Fibroblast of lung (primary cell): ENCODE measurements at regions not wholly inside any gene's neighbourhood (a gene's known extent, or its start where the extent isn't known, plus 50 kb on each side); places are given as distances from the start of the nearest gene placed in this dataset.

Experiments
- DNase-seq, 2 donors: peaks; one replicate each; pipeline versions ENCODE4 v3.0.0 to v3.0.0-alpha.2; 2010; ENCODE audit warnings: low read depth in 2 of 2
- H2AFZ ChIP-seq: 2 replicates; pipeline ENCODE4 v1.5.1; 2012; ENCODE audit warnings: low read length, control low read depth, inconsistent platforms
- H3K27ac ChIP-seq: 2 replicates; pipeline ENCODE4 v1.5.1; 2011; ENCODE audit warnings: low read length, control low read depth; ENCODE audit not compliant: insufficient read depth
- H3K27me3 ChIP-seq: 2 replicates; pipeline ENCODE4 v1.5.1; 2011; ENCODE audit warnings: mild to moderate bottlenecking, low read length; ENCODE audit not compliant: control insufficient read depth, insufficient read depth
- H3K36me3 ChIP-seq: 2 replicates; pipeline ENCODE4 v1.5.1; 2011; ENCODE audit warnings: low read length; ENCODE audit not compliant: control insufficient read depth, insufficient read depth
- H3K4me1 ChIP-seq: 2 replicates; pipeline ENCODE4 v1.5.1; 2011; ENCODE audit warnings: low read length; ENCODE audit not compliant: control insufficient read depth, insufficient read depth; ENCODE audit errors: extremely low read depth
- H3K4me2 ChIP-seq: 2 replicates; pipeline ENCODE4 v1.5.1; 2011; ENCODE audit warnings: low read length, control low read depth; ENCODE audit not compliant: insufficient read depth; ENCODE audit errors: extremely low read depth
- H3K4me3 ChIP-seq, 4 experiments: fragments of 200-600 bp in 1 of 4; sonication (generic) in 1 of 4; replicated peaks in 1 of 4; 2 replicates each; pipeline ENCODE4 v1.5.1; 2011 to 2016; ENCODE audit warnings: low read length in 4 of 4, low read depth in 3 of 4, mild to moderate bottlenecking in 3 of 4, control low read depth in 2 of 4, inconsistent platforms in 1 of 4, mixed read lengths in 1 of 4; ENCODE audit not compliant: insufficient read depth in 1 of 4; ENCODE audit errors: control extremely low read depth in 1 of 4
- H3K79me2 ChIP-seq: 2 replicates; pipeline ENCODE4 v1.5.1; 2012; ENCODE audit warnings: mild to moderate bottlenecking, low read length, inconsistent platforms; ENCODE audit not compliant: control insufficient read depth, insufficient read depth
- H3K9ac ChIP-seq: 2 replicates; pipeline ENCODE4 v1.5.1; 2011; ENCODE audit warnings: mild to moderate bottlenecking, low read length, control low read depth; ENCODE audit not compliant: insufficient read depth
- H3K9me3 ChIP-seq: 2 replicates; pipeline ENCODE4 v1.5.1; 2012; ENCODE audit warnings: low read depth, low read length; ENCODE audit not compliant: control insufficient read depth, insufficient read depth
- H4K20me1 ChIP-seq: 2 replicates; pipeline ENCODE4 v1.5.1; 2011; ENCODE audit warnings: low read length; ENCODE audit not compliant: control insufficient read depth, insufficient read depth; ENCODE audit errors: extremely low read depth
- EZH2 ChIP-seq: IDR thresholded peaks from 2 replicates; pipeline ENCODE4 v1.5.1; 2012; ENCODE audit warnings: low read length, control low read depth, mild to moderate bottlenecking; ENCODE audit errors: missing control alignments
- TF ChIP-seq, protein P1 (sequence below), 2 donors: IDR thresholded peaks in 1 of 2; conservative IDR thresholded peaks in 1 of 2; 1 replicate in 1 of 2; 2 replicates in 1 of 2; pipeline ENCODE4 v1.5.1; 2011 to 2012; ENCODE audit warnings: low read length in 2 of 2, control low read depth in 1 of 2, inconsistent platforms in 1 of 2, low read depth in 1 of 2, mild to moderate bottlenecking in 1 of 2

GRCh38 chr22:49624421-49625177 is 203.1 kb downstream of the BRD1 start:
- H3K27ac ChIP-seq, result no peak overlapping the region
- no peaks in the 10 kb centered on the region for H3K9me3 ChIP-seq
- no peak overlapping the region for H3K4me2 ChIP-seq
- no peaks in the 10 kb centered on the region for H3K27me3 ChIP-seq
- H3K9ac ChIP-seq, result no peak overlapping the region
- no peak for DNase-seq
- TF ChIP-seq EZH2, result no peak
- TF ChIP-seq, protein P1, sequence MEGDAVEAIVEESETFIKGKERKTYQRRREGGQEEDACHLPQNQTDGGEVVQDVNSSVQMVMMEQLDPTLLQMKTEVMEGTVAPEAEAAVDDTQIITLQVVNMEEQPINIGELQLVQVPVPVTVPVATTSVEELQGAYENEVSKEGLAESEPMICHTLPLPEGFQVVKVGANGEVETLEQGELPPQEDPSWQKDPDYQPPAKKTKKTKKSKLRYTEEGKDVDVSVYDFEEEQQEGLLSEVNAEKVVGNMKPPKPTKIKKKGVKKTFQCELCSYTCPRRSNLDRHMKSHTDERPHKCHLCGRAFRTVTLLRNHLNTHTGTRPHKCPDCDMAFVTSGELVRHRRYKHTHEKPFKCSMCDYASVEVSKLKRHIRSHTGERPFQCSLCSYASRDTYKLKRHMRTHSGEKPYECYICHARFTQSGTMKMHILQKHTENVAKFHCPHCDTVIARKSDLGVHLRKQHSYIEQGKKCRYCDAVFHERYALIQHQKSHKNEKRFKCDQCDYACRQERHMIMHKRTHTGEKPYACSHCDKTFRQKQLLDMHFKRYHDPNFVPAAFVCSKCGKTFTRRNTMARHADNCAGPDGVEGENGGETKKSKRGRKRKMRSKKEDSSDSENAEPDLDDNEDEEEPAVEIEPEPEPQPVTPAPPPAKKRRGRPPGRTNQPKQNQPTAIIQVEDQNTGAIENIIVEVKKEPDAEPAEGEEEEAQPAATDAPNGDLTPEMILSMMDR (conservative IDR thresholded peaks at IDR 0.05 in 1 of 2, IDR thresholded peaks at IDR 0.05 in 1 of 2; ENCODE audit: low read depth in 1 of 2, low read length in 2 of 2), result no peak
- H3K79me2 ChIP-seq, result no peaks in the 10 kb centered on the region
- no peaks in the 10 kb centered on the region for H3K36me3 ChIP-seq
- H4K20me1 ChIP-seq, result no peaks in the 10 kb centered on the region
- no peaks in the 10 kb centered on the region for H3K4me1 ChIP-seq
- no peak overlapping the region for H3K4me3 ChIP-seq
- H2AFZ ChIP-seq, result no peak overlapping the region

DNA sequence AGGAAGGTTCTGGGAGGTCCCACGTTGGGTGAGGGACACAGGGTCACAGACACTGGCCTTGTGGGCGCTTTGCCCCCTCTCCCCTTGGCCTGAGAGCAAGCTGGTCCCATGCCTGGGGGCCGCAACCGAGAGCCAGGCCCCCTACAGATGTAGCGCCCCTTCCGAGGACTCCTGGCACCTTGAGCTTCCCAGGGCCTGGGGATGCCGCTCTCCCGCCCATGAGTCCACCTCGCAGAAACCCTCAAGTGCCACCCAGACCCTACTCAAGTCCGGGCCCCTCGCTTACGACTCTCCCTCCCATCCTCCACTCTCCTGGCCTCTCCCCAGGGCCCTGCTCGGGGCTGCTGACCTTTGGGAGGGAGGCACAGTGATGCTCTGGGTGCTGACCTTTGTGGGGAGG is 204.0 kb downstream of the BRD1 start:
- no peaks in the 10 kb centered on the region for H3K9me3 ChIP-seq
- H3K79me2 ChIP-seq, result no peaks in the 10 kb centered on the region
- TF ChIP-seq, protein P1 (conservative IDR thresholded peaks at IDR 0.05 in 1 of 2, IDR thresholded peaks at IDR 0.05 in 1 of 2; ENCODE audit: low read depth in 1 of 2, low read length in 2 of 2), result no peak
- TF ChIP-seq EZH2, result no peak
- H3K9ac ChIP-seq, result no peak overlapping the region
- no peak overlapping the region for H3K4me2 ChIP-seq
- no peak overlapping the region for H3K27ac ChIP-seq
- no peaks in the 10 kb centered on the region for H4K20me1 ChIP-seq
- DNase-seq, result no peak
- no peak overlapping the region for H2AFZ ChIP-seq
- H3K27me3 ChIP-seq, result no peaks in the 10 kb centered on the region
- no peaks in the 10 kb centered on the region for H3K4me1 ChIP-seq
- no peak overlapping the region for H3K4me3 ChIP-seq
- no peaks in the 10 kb centered on the region for H3K36me3 ChIP-seq

- Histone ChIP-seq H3K4me1 (no peaks in the 10 kb centered on the region), H3K79me2 (no peaks in the 10 kb centered on the region), H3K4me3 (no peak overlapping the region), H3K9ac (no peak overlapping the region), H3K27me3 (no peaks in the 10 kb centered on the region), H3K9me3 (no peaks in the 10 kb centered on the region), H3K4me2 (no peak overlapping the region), H4K20me1 (no peaks in the 10 kb centered on the region), H2AFZ (no peak overlapping the region), H3K36me3 (no peaks in the 10 kb centered on the region), H3K27ac (no peak overlapping the region)
- no peak for DNase-seq
- TF ChIP-seq, protein P1 (conservative IDR thresholded peaks at IDR 0.05 in 1 of 2, IDR thresholded peaks at IDR 0.05 in 1 of 2; ENCODE audit: low read depth in 1 of 2, low read length in 2 of 2), result no peak
- no peak for TF ChIP-seq EZH2
Measured at GRCh38 chr22:49623176-49623575, 204.5 kb downstream of the BRD1 start.
